HG03025 (cell line): ENCODE measurements at regions not wholly inside any gene's neighbourhood (a gene's known extent, or its start where the extent isn't known, plus 50 kb on each side); places are given as distances from the start of the nearest gene placed in this dataset.

Experiments used
- ATAC-seq: cut with Tn5 transposase; IDR thresholded peaks from one replicate; pipeline ENCODE4 v1.9.1; 2021; ENCODE audit warnings: mild to moderate bottlenecking, moderate library complexity; ENCODE audit not compliant: unreplicated experiment, low FRiP score

- no peak for ATAC-seq
Observed at GRCh38 chr5:3862906-3863305, 267.3 kb downstream of the IRX1 start.

GRCh38 chr5:3875144-3875543 lies 279.5 kb downstream of the IRX1 start:
- ATAC-seq, result no peak

- no peak for ATAC-seq
Observed at GRCh38 chr5:3878267-3878666, 282.6 kb downstream of the IRX1 start.

DNA sequence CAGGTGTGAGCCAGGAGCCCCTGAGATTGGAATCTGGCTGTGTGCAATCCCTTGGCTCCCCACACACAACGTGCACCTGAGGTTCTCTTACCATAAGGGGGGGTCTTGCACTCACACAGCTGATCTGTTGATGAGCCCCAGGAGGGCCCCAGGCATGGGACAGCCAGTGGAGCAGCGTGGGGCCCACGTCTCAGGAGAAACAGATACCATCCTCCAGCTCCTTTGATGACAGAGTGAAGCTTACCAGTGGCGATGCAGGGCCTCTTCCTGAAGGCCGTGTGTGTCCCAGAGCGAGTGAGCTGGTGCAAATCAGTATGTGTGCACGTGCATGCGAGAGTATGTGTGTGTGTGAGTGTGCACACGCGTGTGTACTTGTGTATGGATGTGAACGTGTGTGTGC lies 287.4 kb downstream of the IRX1 start:
- no peak for ATAC-seq

GRCh38 chr5:3886524-3887451 lies 291.2 kb downstream of the IRX1 start:
- ATAC-seq, result no peak

DNA sequence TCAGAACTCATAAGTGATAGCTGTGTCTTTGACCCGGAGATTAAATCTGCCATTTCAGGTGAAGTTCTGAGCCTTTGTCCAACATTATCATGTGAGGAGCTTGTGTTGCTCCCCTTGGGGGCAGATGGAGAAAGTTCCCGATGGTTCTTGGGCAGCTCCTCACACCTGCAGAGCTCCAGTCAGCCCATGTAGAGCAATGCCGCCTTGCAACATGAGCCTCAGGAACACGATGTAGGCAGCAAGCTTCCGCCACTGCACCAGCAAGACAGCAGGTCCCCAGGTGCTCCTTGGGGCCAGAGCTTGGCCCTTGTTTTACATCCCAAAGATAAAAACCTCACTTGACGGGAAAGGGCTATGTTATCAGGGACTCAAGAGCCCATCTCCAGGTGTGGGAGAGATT lies 292.7 kb downstream of the IRX1 start:
- no peak for ATAC-seq

GRCh38 chr5:3889412-3890142 lies 293.9 kb downstream of the IRX1 start:
- no peak for ATAC-seq

DNA sequence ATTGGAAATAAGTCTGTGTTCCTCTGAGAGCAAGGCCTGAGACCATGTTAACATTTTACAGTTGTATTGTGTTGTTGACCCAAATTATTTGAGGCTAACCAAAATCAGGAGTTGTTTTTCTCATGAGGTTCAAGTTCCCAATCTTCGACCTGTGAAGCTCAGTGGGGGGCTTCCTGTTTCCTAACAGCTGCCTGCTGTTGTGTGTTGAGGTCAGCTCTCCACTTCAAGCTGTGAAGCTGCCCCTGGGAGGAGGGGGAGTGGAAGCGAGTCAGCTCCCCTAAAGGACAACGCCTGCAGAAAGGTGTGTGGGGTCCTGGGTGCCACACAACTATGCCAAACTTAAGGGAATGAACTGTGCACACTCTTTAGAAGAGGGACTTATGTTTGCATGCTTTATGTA lies 295.5 kb downstream of the IRX1 start:
- no peak for ATAC-seq

- no peak for ATAC-seq
Observed at GRCh38 chr5:3893527-3893926, 297.9 kb downstream of the IRX1 start.

- no peak for ATAC-seq
Observed at GRCh38 chr5:3893975-3894374, 298.3 kb downstream of the IRX1 start.

DNA sequence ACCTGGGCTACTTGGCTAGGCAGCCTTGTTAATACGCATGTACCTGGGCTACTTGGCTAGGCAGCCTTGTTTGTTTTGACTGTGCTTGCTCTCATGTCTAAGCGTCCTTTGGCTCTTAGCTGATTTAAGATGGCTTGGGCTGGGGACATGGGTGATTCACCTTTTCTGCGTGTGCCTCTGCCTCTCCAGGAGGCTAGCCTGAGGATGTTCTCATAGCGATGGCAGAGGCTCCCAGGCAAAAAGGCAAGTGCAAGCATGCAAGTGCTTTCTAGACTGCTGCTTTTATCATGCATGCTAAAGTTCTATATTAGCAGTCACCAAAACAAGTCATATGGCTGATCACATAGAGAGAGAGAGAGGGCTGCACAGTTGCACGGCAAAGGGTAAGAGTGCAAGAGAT lies 300.5 kb downstream of the IRX1 start:
- no peak for ATAC-seq

- ATAC-seq, result no peak
Observed at GRCh38 chr5:3899093-3899492, 303.5 kb downstream of the IRX1 start.

DNA sequence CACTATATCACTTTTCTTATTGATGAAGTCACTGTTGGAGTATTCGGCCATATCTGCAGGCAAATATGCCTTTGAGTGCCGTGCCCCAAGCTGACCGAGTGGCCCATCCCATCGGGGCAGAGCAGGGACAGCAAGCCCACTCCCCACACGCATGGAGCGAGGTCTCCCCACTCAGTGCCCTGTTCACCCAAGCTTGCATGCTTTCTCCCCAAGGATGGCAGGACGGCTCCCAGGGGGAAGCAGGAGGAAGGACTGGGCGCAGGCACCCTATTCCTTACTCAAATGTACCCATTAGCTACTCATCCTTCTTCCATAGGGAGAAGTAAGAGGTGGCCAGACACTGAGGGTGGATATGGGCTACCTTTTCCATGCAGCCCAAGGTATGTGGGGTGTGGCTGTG lies 309.0 kb downstream of the IRX1 start:
- no peak for ATAC-seq

- ATAC-seq, result no peak
Observed at GRCh38 chr5:3905031-3905430, 309.4 kb downstream of the IRX1 start.

GRCh38 chr5:3905521-3905920 lies 309.9 kb downstream of the IRX1 start:
- no peak for ATAC-seq

DNA sequence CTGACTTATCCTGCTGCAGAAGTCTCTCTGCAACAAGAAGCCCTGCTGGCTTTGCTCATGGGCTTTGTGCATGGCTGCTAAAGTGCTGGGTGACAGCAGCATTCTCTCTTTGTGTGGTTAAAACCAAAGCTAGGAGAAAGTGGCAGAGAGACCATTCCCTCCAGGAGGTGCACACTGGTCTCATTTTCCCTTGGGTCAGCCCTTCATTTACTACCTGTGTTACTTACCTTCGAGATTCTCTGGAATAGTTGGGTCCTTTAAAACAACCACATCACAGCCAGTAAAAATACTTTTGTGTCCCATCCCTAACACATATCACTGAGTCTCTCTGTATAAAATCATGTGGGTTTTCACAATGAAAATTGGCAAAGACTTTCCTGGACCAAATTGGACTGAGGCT lies 315.5 kb downstream of the IRX1 start:
- ATAC-seq, result no peak

DNA sequence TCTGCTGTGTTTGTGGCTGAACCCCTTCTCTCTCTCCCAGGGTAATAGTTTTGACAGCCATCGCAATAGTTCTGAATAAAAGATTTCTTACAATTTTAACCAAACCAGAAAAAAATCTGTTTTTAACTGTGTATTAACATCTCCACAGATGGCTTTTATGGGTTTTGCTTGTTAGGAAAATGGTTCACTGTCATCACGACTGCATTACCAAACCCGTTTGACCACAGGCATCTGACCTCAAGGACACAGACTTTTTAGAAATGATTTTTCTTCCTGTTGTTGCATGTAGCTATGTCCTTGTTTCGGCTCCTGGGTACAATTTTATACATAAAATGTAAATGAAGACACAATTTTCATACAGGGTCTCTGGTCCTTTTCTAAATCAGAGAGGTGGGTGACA lies 316.1 kb downstream of the IRX1 start:
- no peak for ATAC-seq

DNA sequence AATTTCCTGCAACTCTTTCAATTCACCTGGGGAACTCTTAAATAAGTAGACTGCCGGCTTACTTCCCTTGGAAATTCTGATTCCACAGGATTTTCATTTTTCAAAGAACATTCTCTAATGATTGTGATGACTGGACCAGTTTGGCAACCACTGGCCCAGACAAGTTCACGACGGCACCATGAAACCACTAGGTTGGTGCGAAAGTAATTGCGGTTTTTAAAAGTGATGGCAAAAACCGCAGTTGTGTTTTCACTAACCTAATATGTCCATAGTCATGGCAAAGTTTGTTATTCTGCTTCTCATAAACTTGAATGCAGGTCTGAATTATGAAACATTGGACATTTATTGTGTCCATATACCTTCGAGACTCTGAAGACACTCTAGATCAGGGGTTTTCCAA lies 317.2 kb downstream of the IRX1 start:
- ATAC-seq, result no peak

- no peak for ATAC-seq
Observed at GRCh38 chr5:3913279-3913678, 317.6 kb downstream of the IRX1 start.

DNA sequence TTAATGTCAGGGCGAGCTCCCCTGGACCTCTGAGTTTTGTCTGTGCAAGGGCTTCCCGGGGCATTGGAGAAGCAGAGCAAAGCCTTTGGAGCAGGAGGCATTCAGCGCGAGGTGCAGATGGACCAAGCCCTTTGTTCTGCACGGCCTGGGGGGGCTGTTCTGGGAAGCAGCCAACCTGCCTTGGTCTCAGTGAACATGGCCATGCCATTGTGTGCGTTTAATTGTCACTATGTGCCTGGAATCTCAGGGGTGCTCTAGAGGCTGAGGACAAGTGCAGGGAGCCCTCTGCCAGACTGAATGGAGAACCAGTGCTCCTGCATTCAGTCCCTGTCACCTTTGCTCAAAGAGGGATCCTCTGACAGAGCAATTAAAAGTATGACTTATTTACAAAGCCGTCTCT lies 329.4 kb downstream of the IRX1 start:
- no peak for ATAC-seq

DNA sequence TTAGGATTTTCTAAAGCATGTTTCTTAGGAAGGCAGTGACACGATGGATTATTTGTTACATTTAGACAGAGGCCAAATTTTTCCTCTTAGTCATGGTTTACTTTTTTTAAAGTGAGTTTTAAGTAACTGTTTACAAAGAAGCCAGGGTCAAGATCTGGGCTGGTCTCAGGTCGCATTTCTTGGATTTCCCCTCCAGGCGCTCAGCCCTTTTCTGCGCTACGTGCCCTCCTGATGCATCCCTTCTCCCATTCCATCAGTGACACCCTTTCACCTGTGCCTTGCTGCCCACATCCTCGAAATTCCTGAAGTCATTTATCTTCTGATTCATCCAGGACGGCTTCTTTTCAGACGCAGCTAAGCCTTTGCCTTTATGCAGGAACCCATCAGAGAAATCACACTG lies 330.3 kb downstream of the IRX1 start:
- no peak for ATAC-seq

GRCh38 chr5:3929799-3930198 lies 334.2 kb downstream of the IRX1 start:
- no peak for ATAC-seq
